ENCODE measurements at regions not wholly inside any gene's neighbourhood (a gene's known extent, or its start where the extent isn't known, plus 50 kb on each side); places are given as distances from the start of the nearest gene placed in this dataset.

- DNase-seq, result no peak
Measured at GRCh38 chr3:194009019-194009418, 126.9 kb upstream of the HES1 start.

- no peak for DNase-seq
Measured at GRCh38 chr3:194009892-194010533, 125.9 kb upstream of the HES1 start.

GRCh38 chr3:194011807-194012206 is 124.1 kb upstream of the HES1 start:
- DNase-seq, result no peak

- no peak for DNase-seq
Measured at GRCh38 chr3:194013928-194014327, 122.0 kb upstream of the HES1 start.

- DNase-seq, result no peak
Measured at GRCh38 chr3:194014756-194015155, 121.2 kb upstream of the HES1 start.

GRCh38 chr3:194019398-194020165 is 116.4 kb upstream of the HES1 start:
- peak in 19 of 51 donors; percentile 1 to 59 (median 13) for DNase-seq

- DNase-seq, result no peak
Measured at GRCh38 chr3:194022052-194022451, 113.9 kb upstream of the HES1 start.

- no peak for DNase-seq
Measured at GRCh38 chr3:194022816-194023215, 113.1 kb upstream of the HES1 start.

GRCh38 chr3:194023501-194024280 is 112.3 kb upstream of the HES1 start:
- no peak for DNase-seq

- no peak for DNase-seq
Measured at GRCh38 chr3:194025119-194025518, 110.8 kb upstream of the HES1 start.

GRCh38 chr3:194025951-194026350 is 110.0 kb upstream of the HES1 start:
- DNase-seq, result no peak

- DNase-seq, result no peak
Measured at GRCh38 chr3:194028434-194029004, 107.4 kb upstream of the HES1 start.

GRCh38 chr3:194029846-194030245 is 106.1 kb upstream of the HES1 start:
- DNase-seq, result no peak

- DNase-seq, result no peak
Measured at GRCh38 chr3:194030372-194030771, 105.6 kb upstream of the HES1 start.

GRCh38 chr3:194031349-194031748 is 104.6 kb upstream of the HES1 start:
- no peak for DNase-seq

- DNase-seq, result no peak
Measured at GRCh38 chr3:194031867-194032635, 103.9 kb upstream of the HES1 start.

- no peak for DNase-seq
Measured at GRCh38 chr3:194032828-194033435, 103.0 kb upstream of the HES1 start.

GRCh38 chr3:194034346-194035336 is 101.3 kb upstream of the HES1 start:
- DNase-seq, result no peak

GRCh38 chr3:194035406-194036138 is 100.4 kb upstream of the HES1 start:
- no peak for DNase-seq

Data from hypothalamus (tissue), 51 donors.